Muscle of leg (tissue), 3 donors: ENCODE measurements at regions not wholly inside any gene's neighbourhood (a gene's known extent, or its start where the extent isn't known, plus 50 kb on each side); places are given as distances from the start of the nearest gene placed in this dataset.
A peak's percentile ranks its signal among the peaks of the same experiment; 100 is the strongest.

ENCODE experiments used
- DNase-seq: peaks from one replicate; pipeline ENCODE4 v3.0.0; 2013
- H3K27ac ChIP-seq: one replicate; pipeline ENCODE4 v1.5.1; 2013; ENCODE audit warnings: mild to moderate bottlenecking, low read length, control low read depth
- H3K27me3 ChIP-seq: one replicate; pipeline ENCODE4 v1.6.1; 2013; ENCODE audit warnings: low read length; ENCODE audit not compliant: control insufficient read depth, insufficient read depth
- H3K36me3 ChIP-seq: one replicate; pipeline ENCODE4 v1.6.1; 2013; ENCODE audit warnings: low read length; ENCODE audit not compliant: control insufficient read depth, insufficient read depth
- H3K4me1 ChIP-seq: one replicate; pipeline ENCODE4 v1.6.1; 2013; ENCODE audit warnings: low read length; ENCODE audit not compliant: control insufficient read depth, insufficient read depth
- H3K4me3 ChIP-seq: one replicate; pipeline ENCODE4 v1.5.1; 2013; ENCODE audit warnings: low read length, control low read depth
- H3K9me3 ChIP-seq: replicated peaks from 2 replicates; pipeline ENCODE4 v1.6.1; 2013; ENCODE audit warnings: low read depth, low read length; ENCODE audit not compliant: control insufficient read depth
- WGBS: methylation state at CpG from one replicate; pipeline ENCODE4 v1.1.5; 2013; ENCODE audit warnings: missing lambda C conversion rate; ENCODE audit not compliant: insufficient coverage; 5-methylcytosine and 5-hydroxymethylcytosine counted together

GRCh38 chr9:13481274-13481673, 201.8 kb upstream of the MPDZ start:
- no peaks in the 10 kb centered on the region for H3K36me3 ChIP-seq
- H3K4me3 ChIP-seq = no peak overlapping the region
- H3K9me3 ChIP-seq = no peaks in the 10 kb centered on the region
- H3K4me1 ChIP-seq = peaks cover 6% of the 10 kb centered on the region
- H3K27me3 ChIP-seq = no peaks in the 10 kb centered on the region
- peak; percentile 43 for DNase-seq
- H3K27ac ChIP-seq = no peak overlapping the region

- H3K4me3 ChIP-seq = no peak overlapping the region
- no peaks in the 10 kb centered on the region for H3K9me3 ChIP-seq
- 83% methylated on average over 2 of the region's 3 CpGs for WGBS
- no peak overlapping the region for H3K27ac ChIP-seq
- peaks cover 6% of the 10 kb centered on the region for H3K4me1 ChIP-seq
- no peaks in the 10 kb centered on the region for H3K36me3 ChIP-seq
- H3K27me3 ChIP-seq = no peaks in the 10 kb centered on the region
- DNase-seq = peak; percentile 32
Observed at GRCh38 chr9:13480693-13481092, 201.2 kb upstream of the MPDZ start.

GRCh38 chr9:13479096-13479495, 199.6 kb upstream of the MPDZ start:
- no peaks in the 10 kb centered on the region for H3K36me3 ChIP-seq
- peaks cover 10% of the 10 kb centered on the region for H3K9me3 ChIP-seq
- H3K27ac ChIP-seq = peak overlapping the region; percentile 33
- H3K4me3 ChIP-seq = no peak overlapping the region
- peaks cover 6% of the 10 kb centered on the region for H3K4me1 ChIP-seq
- DNase-seq = peak; percentile 64
- H3K27me3 ChIP-seq = no peaks in the 10 kb centered on the region

- WGBS = no CpG with 5 or more reads among the region's 1 CpG
- no peak overlapping the region for H3K4me3 ChIP-seq
- DNase-seq = peak; percentile 91
- peaks cover 10% of the 10 kb centered on the region for H3K9me3 ChIP-seq
- no peaks in the 10 kb centered on the region for H3K36me3 ChIP-seq
- H3K27ac ChIP-seq = peak overlapping the region; percentile 76
- no peaks in the 10 kb centered on the region for H3K27me3 ChIP-seq
- peaks cover 6% of the 10 kb centered on the region for H3K4me1 ChIP-seq
Observed at GRCh38 chr9:13478639-13479038, 199.1 kb upstream of the MPDZ start.

GRCh38 chr9:13478160-13478559, 198.7 kb upstream of the MPDZ start:
- DNase-seq = peak; percentile 61
- Histone ChIP-seq H3K36me3 (no peaks in the 10 kb centered on the region), H3K27me3 (no peaks in the 10 kb centered on the region), H3K4me3 (no peak overlapping the region), H3K27ac (peak overlapping the region; percentile 67), H3K9me3 (peaks cover 10% of the 10 kb centered on the region), H3K4me1 (peaks cover 6% of the 10 kb centered on the region)
- no CpG with 5 or more reads among the region's 2 CpGs for WGBS

GRCh38 chr9:13470836-13471235, 191.3 kb upstream of the MPDZ start:
- WGBS = 80% methylated on average over 1 of the region's 3 CpGs
- H3K4me3 ChIP-seq = no peak overlapping the region
- DNase-seq = no peak
- H3K27me3 ChIP-seq = no peaks in the 10 kb centered on the region
- H3K36me3 ChIP-seq = no peaks in the 10 kb centered on the region
- no peaks in the 10 kb centered on the region for H3K4me1 ChIP-seq
- peaks cover 10% of the 10 kb centered on the region for H3K9me3 ChIP-seq
- no peak overlapping the region for H3K27ac ChIP-seq

GRCh38 chr9:13467157-13467556, 187.7 kb upstream of the MPDZ start:
- Histone ChIP-seq H3K36me3 (no peaks in the 10 kb centered on the region), H3K9me3 (no peaks in the 10 kb centered on the region), H3K4me1 (no peaks in the 10 kb centered on the region), H3K27ac (no peak overlapping the region), H3K27me3 (no peaks in the 10 kb centered on the region), H3K4me3 (no peak overlapping the region)
- DNase-seq = no peak
- no CpG with 5 or more reads among the region's 2 CpGs for WGBS

- H3K36me3 ChIP-seq = no peaks in the 10 kb centered on the region
- WGBS = no CpG with 5 or more reads among the region's 4 CpGs
- no peak overlapping the region for H3K4me3 ChIP-seq
- DNase-seq = peak; percentile 79
- H3K27ac ChIP-seq = no peak overlapping the region
- no peaks in the 10 kb centered on the region for H3K27me3 ChIP-seq
- H3K9me3 ChIP-seq = no peaks in the 10 kb centered on the region
- no peaks in the 10 kb centered on the region for H3K4me1 ChIP-seq
Observed at GRCh38 chr9:13461414-13461991, 182.0 kb upstream of the MPDZ start.

GRCh38 chr9:13459071-13459470, 179.6 kb upstream of the MPDZ start:
- Histone ChIP-seq H3K4me1 (no peaks in the 10 kb centered on the region), H3K27ac (no peak overlapping the region), H3K27me3 (no peaks in the 10 kb centered on the region), H3K36me3 (no peaks in the 10 kb centered on the region), H3K4me3 (no peak overlapping the region), H3K9me3 (no peaks in the 10 kb centered on the region)
- 100% methylated on average over 1 of the region's 3 CpGs for WGBS
- DNase-seq = no peak

GRCh38 chr9:13457795-13458194, 178.3 kb upstream of the MPDZ start:
- no peak overlapping the region for H3K27ac ChIP-seq
- no CpG with 5 or more reads among the region's 1 CpG for WGBS
- no peak overlapping the region for H3K4me3 ChIP-seq
- H3K9me3 ChIP-seq = no peaks in the 10 kb centered on the region
- no peaks in the 10 kb centered on the region for H3K27me3 ChIP-seq
- no peaks in the 10 kb centered on the region for H3K36me3 ChIP-seq
- no peaks in the 10 kb centered on the region for H3K4me1 ChIP-seq
- DNase-seq = no peak

GRCh38 chr9:13450723-13451122, 171.2 kb upstream of the MPDZ start:
- Histone ChIP-seq H3K27ac (no peak overlapping the region), H3K27me3 (no peaks in the 10 kb centered on the region), H3K36me3 (no peaks in the 10 kb centered on the region), H3K4me3 (no peak overlapping the region), H3K4me1 (peaks cover 11% of the 10 kb centered on the region), H3K9me3 (no peaks in the 10 kb centered on the region)
- DNase-seq = no peak
- WGBS = 80% methylated on average over 1 of the region's 3 CpGs
